GM23338 (cell line): ENCODE measurements at regions not wholly inside any gene's neighbourhood (a gene's known extent, or its start where the extent isn't known, plus 50 kb on each side); places are given as distances from the start of the nearest gene placed in this dataset.

Experiments
- ATAC-seq: fragments of 200-7000 bp; cut with Tn5 transposase; 3 replicates; pipeline ENCODE4 v1.9.1; 2020
- DNase-seq: peaks from one replicate; pipeline ENCODE4 v3.0.0-alpha.2; 2015; ENCODE audit warnings: low spot score
- H2AFZ ChIP-seq: fragments of 200-600 bp; sonication (generic); 2 replicates; pipeline ENCODE4 v1.8.0; 2016; ENCODE audit warnings: antibody characterized with exemption, mild to moderate bottlenecking, moderate library complexity
- H3F3A ChIP-seq: fragments of 200-600 bp; sonication (generic); replicated peaks from 2 replicates; pipeline ENCODE4 v1.8.0; 2017; ENCODE audit warnings: antibody characterized with exemption, mixed run types, low read depth
- H3K27ac ChIP-seq: fragments of 200-600 bp; sonication (generic); 2 replicates; pipeline ENCODE4 v1.6.1; 2016; ENCODE audit warnings: low read depth
- H3K27me3 ChIP-seq: fragments of 200-600 bp; sonication (generic); 2 replicates; pipeline ENCODE4 v1.8.0; 2016; ENCODE audit warnings: mild to moderate bottlenecking, mixed run types, moderate library complexity; ENCODE audit not compliant: insufficient read depth
- H3K36me3 ChIP-seq: fragments of 200-600 bp; sonication (generic); 2 replicates; pipeline ENCODE4 v1.8.0; 2016; ENCODE audit warnings: mild to moderate bottlenecking; ENCODE audit not compliant: insufficient read depth
- H3K4me1 ChIP-seq: fragments of 200-600 bp; sonication (generic); 2 replicates; pipeline ENCODE4 v1.8.0; 2016; ENCODE audit warnings: mild to moderate bottlenecking, moderate library complexity; ENCODE audit not compliant: insufficient read depth
- H3K4me2 ChIP-seq: fragments of 200-600 bp; sonication (generic); 2 replicates; pipeline ENCODE4 v1.7.1; 2017; ENCODE audit warnings: mixed run types
- H3K4me3 ChIP-seq: fragments of 200-600 bp; sonication (generic); 2 replicates; pipeline ENCODE4 v1.6.1; 2016; ENCODE audit warnings: mixed run types
- H3K79me2 ChIP-seq: fragments of 200-600 bp; sonication (generic); replicated peaks from 2 replicates; pipeline ENCODE4 v1.8.0; 2017; ENCODE audit warnings: mild to moderate bottlenecking; ENCODE audit not compliant: insufficient read depth
- H3K9me2 ChIP-seq: fragments of 200-600 bp; sonication (generic); 2 replicates; pipeline ENCODE4 v1.8.0; 2017; ENCODE audit not compliant: insufficient read depth
- H4K20me1 ChIP-seq: fragments of 200-600 bp; sonication (generic); replicated peaks from 2 replicates; pipeline ENCODE4 v1.8.0; 2017; ENCODE audit warnings: mild to moderate bottlenecking; ENCODE audit not compliant: insufficient read depth
- H3K27ac Mint-ChIP-seq: 2 replicates; pipeline ENCODE4 v1.8.0; 2020; ENCODE audit warnings: inconsistent platforms, mild to moderate bottlenecking, moderate library complexity, mixed read lengths
- H3K27me3 Mint-ChIP-seq: 3 replicates; pipeline ENCODE4 v1.8.0; 2022; ENCODE audit warnings: low read depth, mild to moderate bottlenecking, moderate library complexity, mixed read lengths, inconsistent platforms; ENCODE audit not compliant: insufficient read depth, poor library complexity
- H3K36me3 Mint-ChIP-seq: 3 replicates; pipeline ENCODE4 v1.8.0; 2021; ENCODE audit warnings: low read depth, mild to moderate bottlenecking, inconsistent platforms, moderate library complexity, mixed read lengths
- H3K4me1 Mint-ChIP-seq: 3 replicates; pipeline ENCODE4 v1.8.0; 2020; ENCODE audit warnings: mild to moderate bottlenecking, inconsistent platforms, mixed read lengths
- H3K4me3 Mint-ChIP-seq: 3 replicates; pipeline ENCODE4 v1.8.0; 2021; ENCODE audit warnings: moderate library complexity, mild to moderate bottlenecking, inconsistent platforms, mixed read lengths
- H3K9me3 Mint-ChIP-seq: 3 replicates; pipeline ENCODE4 v1.8.0; 2020; ENCODE audit warnings: moderate library complexity, mild to moderate bottlenecking, inconsistent platforms, mixed read lengths
- CREB1 ChIP-seq: fragments of 250-450 bp; sonication (Bioruptor Pico); IDR thresholded peaks from 2 replicates; pipeline ENCODE4 v1.5.0; 2020; ENCODE audit warnings: low read depth, mild to moderate bottlenecking, moderate library complexity
- EZH2 ChIP-seq: fragments of 200-600 bp; sonication (generic); IDR thresholded peaks from one replicate; pipeline ENCODE4 v1.8.0; 2017; ENCODE audit warnings: antibody characterized with exemption, mild to moderate bottlenecking, low read depth; ENCODE audit not compliant: unreplicated experiment
- EZH2phosphoT487 ChIP-seq: fragments of 200-600 bp; sonication (generic); IDR thresholded peaks from one replicate; pipeline ENCODE4 v1.8.1; 2018; ENCODE audit warnings: antibody characterized with exemption; ENCODE audit not compliant: unreplicated experiment
- POLR2AphosphoS5 ChIP-seq: IDR thresholded peaks from 2 replicates; pipeline ENCODE4 v1.6.1; 2016; ENCODE audit warnings: antibody characterized with exemption, low read depth
- ZNF114 ChIP-seq: fragments of 250-450 bp; sonication (Bioruptor Pico); IDR thresholded peaks from 2 replicates; pipeline ENCODE4 v1.5.0; 2020; ENCODE audit warnings: mild to moderate bottlenecking, moderate library complexity
- ZNF331 ChIP-seq: fragments of 250-450 bp; sonication (Bioruptor Pico); IDR thresholded peaks from 2 replicates; pipeline ENCODE4 v1.5.0; 2020; ENCODE audit warnings: low read depth, mild to moderate bottlenecking, moderate library complexity
- TF ChIP-seq, protein P1 (sequence below): IDR thresholded peaks from one replicate; pipeline ENCODE4 v1.6.1; 2018; ENCODE audit warnings: antibody characterized with exemption; ENCODE audit not compliant: unreplicated experiment
- TF ChIP-seq, protein P2 (sequence below): fragments of 250-450 bp; sonication (Bioruptor Pico); IDR thresholded peaks from 2 replicates; pipeline ENCODE4 v1.5.0; 2020; ENCODE audit warnings: mild to moderate bottlenecking, moderate library complexity
- TF ChIP-seq, protein P3 (sequence below), 2 experiments: fragments of 200-600 bp in 1 of 2; sonication (generic) in 1 of 2; conservative IDR thresholded peaks; 2 replicates each; pipeline versions ENCODE4 v1.5.1 to v1.6.1; 2016 to 2017; ENCODE audit warnings: antibody characterized with exemption in 2 of 2, low read depth in 2 of 2, mild to moderate bottlenecking in 2 of 2, moderate library complexity in 1 of 2

DNA sequence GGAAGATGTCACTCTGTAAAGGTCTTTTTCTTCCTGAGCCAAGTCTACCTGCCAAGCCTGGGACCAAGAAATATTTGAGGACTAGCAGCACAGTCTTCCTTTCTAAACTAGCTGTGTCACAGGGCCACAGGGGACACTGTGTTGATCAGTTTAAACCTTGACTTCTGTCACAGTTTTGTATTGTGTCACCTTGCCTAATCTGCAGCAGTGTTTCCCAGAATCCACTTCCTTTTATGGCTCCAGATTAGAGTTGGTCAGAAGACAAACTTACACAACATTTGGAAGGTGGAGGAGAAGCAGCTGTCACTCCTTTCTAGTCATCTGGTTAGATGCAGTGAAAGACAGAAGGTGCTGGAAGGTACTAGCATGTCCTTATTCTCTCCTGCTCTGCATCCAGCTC, 143.1 kb upstream of the BCOR start (continued):
- TF ChIP-seq, protein P1, sequence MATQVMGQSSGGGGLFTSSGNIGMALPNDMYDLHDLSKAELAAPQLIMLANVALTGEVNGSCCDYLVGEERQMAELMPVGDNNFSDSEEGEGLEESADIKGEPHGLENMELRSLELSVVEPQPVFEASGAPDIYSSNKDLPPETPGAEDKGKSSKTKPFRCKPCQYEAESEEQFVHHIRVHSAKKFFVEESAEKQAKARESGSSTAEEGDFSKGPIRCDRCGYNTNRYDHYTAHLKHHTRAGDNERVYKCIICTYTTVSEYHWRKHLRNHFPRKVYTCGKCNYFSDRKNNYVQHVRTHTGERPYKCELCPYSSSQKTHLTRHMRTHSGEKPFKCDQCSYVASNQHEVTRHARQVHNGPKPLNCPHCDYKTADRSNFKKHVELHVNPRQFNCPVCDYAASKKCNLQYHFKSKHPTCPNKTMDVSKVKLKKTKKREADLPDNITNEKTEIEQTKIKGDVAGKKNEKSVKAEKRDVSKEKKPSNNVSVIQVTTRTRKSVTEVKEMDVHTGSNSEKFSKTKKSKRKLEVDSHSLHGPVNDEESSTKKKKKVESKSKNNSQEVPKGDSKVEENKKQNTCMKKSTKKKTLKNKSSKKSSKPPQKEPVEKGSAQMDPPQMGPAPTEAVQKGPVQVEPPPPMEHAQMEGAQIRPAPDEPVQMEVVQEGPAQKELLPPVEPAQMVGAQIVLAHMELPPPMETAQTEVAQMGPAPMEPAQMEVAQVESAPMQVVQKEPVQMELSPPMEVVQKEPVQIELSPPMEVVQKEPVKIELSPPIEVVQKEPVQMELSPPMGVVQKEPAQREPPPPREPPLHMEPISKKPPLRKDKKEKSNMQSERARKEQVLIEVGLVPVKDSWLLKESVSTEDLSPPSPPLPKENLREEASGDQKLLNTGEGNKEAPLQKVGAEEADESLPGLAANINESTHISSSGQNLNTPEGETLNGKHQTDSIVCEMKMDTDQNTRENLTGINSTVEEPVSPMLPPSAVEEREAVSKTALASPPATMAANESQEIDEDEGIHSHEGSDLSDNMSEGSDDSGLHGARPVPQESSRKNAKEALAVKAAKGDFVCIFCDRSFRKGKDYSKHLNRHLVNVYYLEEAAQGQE, result no peak

DNA sequence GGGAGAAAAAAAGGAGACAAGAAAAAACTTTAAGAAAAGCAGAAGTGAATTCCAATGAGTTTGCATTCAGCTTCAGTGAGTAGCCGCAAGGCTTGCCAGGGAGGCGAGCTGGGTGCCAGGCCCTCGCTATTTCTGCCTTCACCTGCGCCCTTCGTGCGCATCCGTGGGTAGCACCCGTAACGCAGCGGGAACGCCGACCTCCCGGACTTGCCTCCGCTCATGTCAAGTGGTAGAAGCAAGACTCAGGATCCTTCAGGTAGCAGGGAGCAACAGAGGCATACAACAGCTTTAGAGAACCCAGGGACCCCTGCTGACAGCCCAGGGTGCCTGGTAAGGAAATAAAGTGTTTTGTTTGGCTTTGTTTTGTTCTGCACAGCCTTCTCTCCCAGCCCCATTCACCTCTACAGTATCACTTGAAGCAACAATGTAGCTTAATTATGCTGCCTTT, 140.0 kb upstream of the BCOR start:
- no peak overlapping the region for H2AFZ ChIP-seq
- H4K20me1 ChIP-seq, result no peaks in the 10 kb centered on the region
- H3K79me2 ChIP-seq, result no peaks in the 10 kb centered on the region
- H3K27me3 Mint-ChIP-seq, result peaks cover 4% of the 10 kb centered on the region
- H3K36me3 ChIP-seq, result no peaks in the 10 kb centered on the region
- H3K9me2 ChIP-seq, result no peaks in the 10 kb centered on the region
- no peak overlapping the region for H3K4me3 Mint-ChIP-seq
- H3K36me3 Mint-ChIP-seq, result no peaks in the 10 kb centered on the region
- no peaks in the 10 kb centered on the region for H3F3A ChIP-seq
- peak; percentile 95 for ATAC-seq
- H3K4me2 ChIP-seq, result peak overlapping the region; percentile 49
- H3K9me3 Mint-ChIP-seq, result no peaks in the 10 kb centered on the region; the same call in 2 of the 3 replicates
- H3K4me1 Mint-ChIP-seq, result peaks cover 11% of the 10 kb centered on the region; the same call in 2 of the 3 replicates
- H3K27ac ChIP-seq, result no peak overlapping the region
- DNase-seq, result peak; percentile 33
- peaks cover 5% of the 10 kb centered on the region for H3K4me1 ChIP-seq
- no peaks in the 10 kb centered on the region for H3K27me3 ChIP-seq
- no peak overlapping the region for H3K4me3 ChIP-seq
- H3K27ac Mint-ChIP-seq, result no peak overlapping the region
- TF ChIP-seq ZNF114 (CRISPR knock-in tag), result no peak
- TF ChIP-seq EZH2, result no peak
- no peak for TF ChIP-seq POLR2AphosphoS5
- TF ChIP-seq ZNF331 (CRISPR knock-in tag), result no peak
- TF ChIP-seq, protein P2, sequence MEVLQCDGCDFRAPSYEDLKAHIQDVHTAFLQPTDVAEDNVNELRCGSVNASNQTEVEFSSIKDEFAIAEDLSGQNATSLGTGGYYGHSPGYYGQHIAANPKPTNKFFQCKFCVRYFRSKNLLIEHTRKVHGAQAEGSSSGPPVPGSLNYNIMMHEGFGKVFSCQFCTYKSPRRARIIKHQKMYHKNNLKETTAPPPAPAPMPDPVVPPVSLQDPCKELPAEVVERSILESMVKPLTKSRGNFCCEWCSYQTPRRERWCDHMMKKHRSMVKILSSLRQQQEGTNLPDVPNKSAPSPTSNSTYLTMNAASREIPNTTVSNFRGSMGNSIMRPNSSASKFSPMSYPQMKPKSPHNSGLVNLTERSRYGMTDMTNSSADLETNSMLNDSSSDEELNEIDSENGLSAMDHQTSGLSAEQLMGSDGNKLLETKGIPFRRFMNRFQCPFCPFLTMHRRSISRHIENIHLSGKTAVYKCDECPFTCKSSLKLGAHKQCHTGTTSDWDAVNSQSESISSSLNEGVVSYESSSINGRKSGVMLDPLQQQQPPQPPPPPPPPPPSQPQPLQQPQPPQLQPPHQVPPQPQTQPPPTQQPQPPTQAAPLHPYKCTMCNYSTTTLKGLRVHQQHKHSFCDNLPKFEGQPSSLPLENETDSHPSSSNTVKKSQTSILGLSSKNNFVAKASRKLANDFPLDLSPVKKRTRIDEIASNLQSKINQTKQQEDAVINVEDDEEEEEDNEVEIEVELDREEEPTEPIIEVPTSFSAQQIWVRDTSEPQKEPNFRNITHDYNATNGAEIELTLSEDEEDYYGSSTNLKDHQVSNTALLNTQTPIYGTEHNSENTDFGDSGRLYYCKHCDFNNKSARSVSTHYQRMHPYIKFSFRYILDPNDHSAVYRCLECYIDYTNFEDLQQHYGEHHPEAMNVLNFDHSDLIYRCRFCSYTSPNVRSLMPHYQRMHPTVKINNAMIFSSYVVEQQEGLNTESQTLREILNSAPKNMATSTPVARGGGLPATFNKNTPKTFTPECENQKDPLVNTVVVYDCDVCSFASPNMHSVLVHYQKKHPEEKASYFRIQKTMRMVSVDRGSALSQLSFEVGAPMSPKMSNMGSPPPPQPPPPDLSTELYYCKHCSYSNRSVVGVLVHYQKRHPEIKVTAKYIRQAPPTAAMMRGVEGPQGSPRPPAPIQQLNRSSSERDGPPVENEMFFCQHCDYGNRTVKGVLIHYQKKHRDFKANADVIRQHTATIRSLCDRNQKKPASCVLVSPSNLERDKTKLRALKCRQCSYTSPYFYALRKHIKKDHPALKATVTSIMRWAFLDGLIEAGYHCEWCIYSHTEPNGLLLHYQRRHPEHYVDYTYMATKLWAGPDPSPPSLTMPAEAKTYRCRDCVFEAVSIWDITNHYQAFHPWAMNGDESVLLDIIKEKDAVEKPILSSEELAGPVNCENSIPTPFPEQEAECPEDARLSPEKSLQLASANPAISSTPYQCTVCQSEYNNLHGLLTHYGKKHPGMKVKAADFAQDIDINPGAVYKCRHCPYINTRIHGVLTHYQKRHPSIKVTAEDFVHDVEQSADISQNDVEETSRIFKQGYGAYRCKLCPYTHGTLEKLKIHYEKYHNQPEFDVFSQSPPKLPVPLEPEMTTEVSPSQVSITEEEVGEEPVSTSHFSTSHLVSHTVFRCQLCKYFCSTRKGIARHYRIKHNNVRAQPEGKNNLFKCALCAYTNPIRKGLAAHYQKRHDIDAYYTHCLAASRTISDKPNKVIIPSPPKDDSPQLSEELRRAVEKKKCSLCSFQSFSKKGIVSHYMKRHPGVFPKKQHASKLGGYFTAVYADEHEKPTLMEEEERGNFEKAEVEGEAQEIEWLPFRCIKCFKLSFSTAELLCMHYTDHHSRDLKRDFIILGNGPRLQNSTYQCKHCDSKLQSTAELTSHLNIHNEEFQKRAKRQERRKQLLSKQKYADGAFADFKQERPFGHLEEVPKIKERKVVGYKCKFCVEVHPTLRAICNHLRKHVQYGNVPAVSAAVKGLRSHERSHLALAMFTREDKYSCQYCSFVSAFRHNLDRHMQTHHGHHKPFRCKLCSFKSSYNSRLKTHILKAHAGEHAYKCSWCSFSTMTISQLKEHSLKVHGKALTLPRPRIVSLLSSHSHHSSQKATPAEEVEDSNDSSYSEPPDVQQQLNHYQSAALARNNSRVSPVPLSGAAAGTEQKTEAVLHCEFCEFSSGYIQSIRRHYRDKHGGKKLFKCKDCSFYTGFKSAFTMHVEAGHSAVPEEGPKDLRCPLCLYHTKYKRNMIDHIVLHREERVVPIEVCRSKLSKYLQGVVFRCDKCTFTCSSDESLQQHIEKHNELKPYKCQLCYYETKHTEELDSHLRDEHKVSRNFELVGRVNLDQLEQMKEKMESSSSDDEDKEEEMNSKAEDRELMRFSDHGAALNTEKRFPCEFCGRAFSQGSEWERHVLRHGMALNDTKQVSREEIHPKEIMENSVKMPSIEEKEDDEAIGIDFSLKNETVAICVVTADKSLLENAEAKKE (CRISPR knock-in tag), result no peak
- no peak for TF ChIP-seq EZH2phosphoT487
- TF ChIP-seq, protein P3, sequence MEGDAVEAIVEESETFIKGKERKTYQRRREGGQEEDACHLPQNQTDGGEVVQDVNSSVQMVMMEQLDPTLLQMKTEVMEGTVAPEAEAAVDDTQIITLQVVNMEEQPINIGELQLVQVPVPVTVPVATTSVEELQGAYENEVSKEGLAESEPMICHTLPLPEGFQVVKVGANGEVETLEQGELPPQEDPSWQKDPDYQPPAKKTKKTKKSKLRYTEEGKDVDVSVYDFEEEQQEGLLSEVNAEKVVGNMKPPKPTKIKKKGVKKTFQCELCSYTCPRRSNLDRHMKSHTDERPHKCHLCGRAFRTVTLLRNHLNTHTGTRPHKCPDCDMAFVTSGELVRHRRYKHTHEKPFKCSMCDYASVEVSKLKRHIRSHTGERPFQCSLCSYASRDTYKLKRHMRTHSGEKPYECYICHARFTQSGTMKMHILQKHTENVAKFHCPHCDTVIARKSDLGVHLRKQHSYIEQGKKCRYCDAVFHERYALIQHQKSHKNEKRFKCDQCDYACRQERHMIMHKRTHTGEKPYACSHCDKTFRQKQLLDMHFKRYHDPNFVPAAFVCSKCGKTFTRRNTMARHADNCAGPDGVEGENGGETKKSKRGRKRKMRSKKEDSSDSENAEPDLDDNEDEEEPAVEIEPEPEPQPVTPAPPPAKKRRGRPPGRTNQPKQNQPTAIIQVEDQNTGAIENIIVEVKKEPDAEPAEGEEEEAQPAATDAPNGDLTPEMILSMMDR (conservative IDR thresholded peaks at IDR 0.05; ENCODE audit: low read depth in 2 of 2), result no peak
- TF ChIP-seq CREB1 (CRISPR knock-in tag), result no peak
- TF ChIP-seq, protein P1, result no peak
